ENCODE measurements at regions not wholly inside any gene's neighbourhood (a gene's known extent, or its start where the extent isn't known, plus 50 kb on each side); places are given as distances from the start of the nearest gene placed in this dataset.

- Histone ChIP-seq H2AK5ac (ENCODE audit: low read depth, low read length) (no peak overlapping the region), H3K56ac (replicated peaks; ENCODE audit: insufficient read length, low read depth, low read length) (no peak overlapping the region), H2AFZ (ENCODE audit: low read length) (peak overlapping the region; percentile 38; the same call in 1 of the 2 replicates), H2BK15ac (ENCODE audit: low read length) (no peak overlapping the region), H3K27me3 (replicated peaks in 1 of 4; ENCODE audit: control insufficient read depth in 3 of 4, extremely low read depth in 1 of 4, insufficient read depth in 3 of 4, low read length in 3 of 4) (no peaks in the 10 kb centered on the region), H3K79me2 (ENCODE audit: control insufficient read depth in 1 of 2, insufficient read depth in 2 of 2, low read length in 2 of 2) (no peaks in the 10 kb centered on the region), H3K4ac (replicated peaks; ENCODE audit: insufficient read length, low read depth, low read length) (no peak overlapping the region), H4K20me1 (replicated peaks in 1 of 2; ENCODE audit: control insufficient read depth in 1 of 2, insufficient read depth in 2 of 2, low read length in 2 of 2) (no peaks in the 10 kb centered on the region), H2BK120ac (replicated peaks; ENCODE audit: low read depth, low read length) (no peak overlapping the region), H3K23me2 (ENCODE audit: low read depth, low read length) (no peaks in the 10 kb centered on the region; the same call in 1 of the 2 replicates), H2BK12ac (ENCODE audit: low read depth, low read length) (no peak overlapping the region), H3K4me2 (ENCODE audit: insufficient read depth in 1 of 2, low read depth in 2 of 2, low read length in 2 of 2) (no peak overlapping the region), H3K27ac (ENCODE audit: low read depth, low read length) (no peak overlapping the region), H3K9ac (replicated peaks in 1 of 4; ENCODE audit: extremely low read depth in 1 of 4, low read depth in 3 of 4, low read length in 3 of 4) (no peak overlapping the region), H2BK20ac (ENCODE audit: low read length) (no peak overlapping the region), H3K9me3 (ENCODE audit: insufficient read depth in 2 of 2, low read depth in 1 of 2, low read length in 1 of 2) (no peaks in the 10 kb centered on the region), H2BK5ac (ENCODE audit: low read depth, low read length) (no peak overlapping the region), H3K36me3 (ENCODE audit: control insufficient read depth in 2 of 4, insufficient read depth in 4 of 4, low read length in 3 of 4) (no peaks in the 10 kb centered on the region), H3K14ac (ENCODE audit: insufficient read length) (no peak overlapping the region), H4K5ac (ENCODE audit: insufficient read length, low read depth, low read length) (no peak overlapping the region), H3K18ac (ENCODE audit: extremely low read depth, low read length) (no peak overlapping the region), H4K91ac (replicated peaks; ENCODE audit: insufficient read length, low read length) (no peak overlapping the region), H3K79me1 (ENCODE audit: low read depth, low read length) (no peaks in the 10 kb centered on the region), H3K4me1 (replicated peaks in 1 of 4; ENCODE audit: control insufficient read depth in 3 of 4, insufficient read depth in 4 of 4, low read length in 3 of 4) (peaks cover 0 to 6% (median 0%) of the 10 kb centered on the region in 4 experiments; a peak in 1 of 7 replicates), H4K8ac (ENCODE audit: extremely low read depth, insufficient read depth, low read length) (no peak overlapping the region), H3K23ac (ENCODE audit: insufficient read length) (no peak overlapping the region), H3K4me3 (ENCODE audit: extremely low read depth in 1 of 4, insufficient read depth in 2 of 4, low read depth in 3 of 4, low read length in 4 of 4) (no peak overlapping the region)
- DNase-seq (ENCODE audit: low read depth in 1 of 2, low spot score in 2 of 2) (no peak), FAIRE-seq (no peak)
- ChIA-PET POLR2A (ENCODE audit: partially characterized antibody) (no interaction called here), CTCF (ENCODE audit: partially characterized antibody) (interaction anchor here (1.4 to 1.5 kb wide), 2 partner anchors 9 to 49 kb away, joined by 4 read pairs; no protein-coding TSS in a partner anchor)
- 83% methylated on average over 4 of the region's 4 CpGs; no CpG with 5 or more reads in 1 of the 2 experiments for WGBS, 2 experiments (ENCODE audit: extremely low coverage in 1 of 2, insufficient coverage in 1 of 2, insufficient read length in 1 of 2, insufficient replicate concordance in 2 of 2, low coverage in 1 of 2, low lambda C conversion rate in 2 of 2, missing lambda C conversion rate in 1 of 2)
- TF ChIP-seq CEBPB (IDR thresholded peaks at IDR 0.05; ENCODE audit: low read depth, low read length) (no peak), CTCF (IDR thresholded peaks at IDR 0.05; ENCODE audit: control extremely low read depth in 1 of 3, insufficient read depth in 1 of 3, low read depth in 1 of 3, low read length in 3 of 3) (no peak), ATF2 (IDR thresholded peaks at IDR 0.05; ENCODE audit: low read length) (no peak), KDM4A (IDR thresholded peaks at IDR 0.05; ENCODE audit: low read depth, low read length, severe bottlenecking) (no peak), TEAD4 (IDR thresholded peaks at IDR 0.05; ENCODE audit: low read depth, low read length) (no peak), EP300 (IDR thresholded peaks at IDR 0.05; ENCODE audit: borderline replicate concordance in 1 of 2, low read depth in 2 of 2, low read length in 2 of 2) (no peak), ASH2L (IDR thresholded peaks at IDR 0.05; ENCODE audit: low read length) (no peak), RBBP5 (IDR thresholded peaks at IDR 0.05; ENCODE audit: borderline replicate concordance, low read depth, low read length) (no peak), SP2 (IDR thresholded peaks at IDR 0.05; ENCODE audit: low read length) (no peak), RNF2 (IDR thresholded peaks at IDR 0.05; ENCODE audit: borderline replicate concordance, low read depth, low read length, missing control alignments, poor library complexity, severe bottlenecking) (no peak)
Observed at GRCh38 chr20:12640251-12640650, 368.5 kb upstream of the SPTLC3 start.

Data from H1 (cell line).